NCI-H1105 treated with DMSO at 0.1 percent for 48 hours (cell line): ENCODE measurements at regions not wholly inside any gene's neighbourhood (a gene's known extent, or its start where the extent isn't known, plus 50 kb on each side); places are given as distances from the start of the nearest gene placed in this dataset.

Experiments
- DNase-seq: peaks from one replicate; lab custom pipeline; 2025; lab: John Stamatoyannopoulos, UW

- no peak for DNase-seq
Observed at GRCh38 chr2:187136646-187137045, 287.7 kb upstream of the ZSWIM2 start.

DNA sequence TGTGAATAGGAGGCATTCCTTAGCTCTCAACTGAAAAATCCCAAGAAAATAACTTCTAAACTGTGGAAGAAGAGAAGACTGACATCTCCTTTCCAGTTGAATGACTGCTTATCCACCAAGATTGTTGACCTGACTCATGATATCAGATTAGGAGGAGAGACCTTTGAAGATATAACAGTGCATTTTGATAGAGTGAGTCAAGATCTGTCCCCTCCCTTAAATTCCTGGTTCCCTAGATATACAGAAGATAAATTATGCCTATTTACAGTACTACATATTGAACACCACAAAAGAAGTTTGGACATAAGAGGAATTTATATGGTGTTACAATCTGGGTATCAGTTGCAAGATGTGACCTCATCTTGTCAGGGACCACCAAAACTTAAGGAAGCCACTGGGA, 285.3 kb upstream of the ZSWIM2 start:
- DNase-seq: no peak

- DNase-seq: no peak
Observed at GRCh38 chr2:187129868-187130267, 280.9 kb upstream of the ZSWIM2 start.

DNA sequence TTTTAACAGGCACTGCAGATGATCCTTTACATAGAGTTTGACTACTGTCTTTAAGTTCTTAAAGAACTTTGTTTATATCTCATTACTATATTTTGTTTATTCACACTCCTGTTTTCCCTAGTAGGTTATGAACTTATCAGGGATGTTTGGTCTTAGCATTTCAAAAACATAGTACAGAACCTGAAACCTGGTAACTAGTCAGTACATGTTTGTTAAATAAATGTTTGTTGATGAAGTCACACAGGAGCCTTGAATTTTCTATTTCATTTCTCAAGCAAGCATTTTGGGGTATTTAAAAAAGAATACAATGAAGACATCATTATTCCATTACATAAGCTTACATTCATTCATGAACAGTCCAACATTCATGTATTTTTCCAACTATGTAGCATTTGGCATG, 280.3 kb upstream of the ZSWIM2 start:
- DNase-seq: no peak

GRCh38 chr2:187126247-187127005, 277.5 kb upstream of the ZSWIM2 start:
- no peak for DNase-seq

GRCh38 chr2:187125318-187125717, 276.3 kb upstream of the ZSWIM2 start:
- DNase-seq: no peak

DNA sequence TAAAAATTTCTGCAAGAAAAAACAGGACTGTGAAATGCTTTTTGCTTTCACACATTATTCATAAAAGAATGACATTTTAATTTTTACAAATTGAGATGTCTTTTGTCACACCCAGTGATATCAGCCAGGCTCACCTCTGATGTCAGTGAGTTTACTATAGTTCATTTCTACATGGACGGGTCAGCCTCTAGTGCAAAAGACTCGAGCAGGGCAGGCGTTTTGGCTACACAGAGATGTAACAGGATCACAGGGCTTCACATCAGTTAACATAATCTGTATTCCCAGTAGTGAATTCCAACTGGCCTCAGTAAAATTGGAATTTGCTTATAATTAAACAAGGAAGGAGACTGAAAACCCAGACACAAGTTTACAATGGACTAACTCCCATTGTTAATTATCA, 275.6 kb upstream of the ZSWIM2 start:
- DNase-seq: no peak

- no peak for DNase-seq
Observed at GRCh38 chr2:187118331-187119099, 269.5 kb upstream of the ZSWIM2 start.

GRCh38 chr2:187117483-187117882, 268.5 kb upstream of the ZSWIM2 start:
- no peak for DNase-seq

- no peak for DNase-seq
Observed at GRCh38 chr2:187115627-187116026, 266.7 kb upstream of the ZSWIM2 start.

DNA sequence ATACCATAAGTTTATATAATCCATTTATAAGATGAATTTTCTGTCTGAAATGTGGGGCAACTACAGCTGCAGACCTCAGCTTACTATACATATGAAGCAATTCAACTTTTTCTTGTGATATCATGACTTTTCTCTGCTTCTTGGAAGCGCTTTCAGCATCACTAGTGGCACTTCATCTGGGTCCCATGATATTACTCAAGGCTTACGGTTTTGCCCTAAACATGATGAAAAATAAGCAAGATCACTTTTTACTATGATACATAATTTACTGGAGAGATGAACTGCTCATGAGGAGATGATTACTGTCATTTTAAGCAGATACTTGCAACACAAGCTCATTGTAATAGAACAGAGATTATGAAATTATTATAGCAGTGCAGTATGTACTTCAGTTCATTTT, 258.0 kb upstream of the ZSWIM2 start:
- DNase-seq: no peak

DNA sequence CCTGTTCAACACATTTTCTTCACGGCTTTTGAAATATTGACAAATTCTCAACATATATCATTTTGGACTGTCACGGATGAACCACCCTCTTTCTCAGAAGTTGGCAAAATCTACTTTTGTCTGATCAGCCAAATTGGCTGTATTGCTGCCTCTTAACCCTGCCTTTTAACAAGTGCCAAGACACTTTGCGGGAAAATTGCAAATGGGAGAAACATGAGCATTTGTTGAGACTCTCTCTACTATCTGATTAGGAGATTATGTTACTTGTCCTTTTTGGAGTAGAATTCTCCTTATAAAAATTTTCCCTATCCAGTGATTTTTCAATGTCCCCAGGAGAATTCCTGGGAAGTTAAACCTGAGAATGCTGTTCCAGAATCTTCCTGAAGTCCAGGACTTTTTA, 256.2 kb upstream of the ZSWIM2 start:
- no peak for DNase-seq

DNA sequence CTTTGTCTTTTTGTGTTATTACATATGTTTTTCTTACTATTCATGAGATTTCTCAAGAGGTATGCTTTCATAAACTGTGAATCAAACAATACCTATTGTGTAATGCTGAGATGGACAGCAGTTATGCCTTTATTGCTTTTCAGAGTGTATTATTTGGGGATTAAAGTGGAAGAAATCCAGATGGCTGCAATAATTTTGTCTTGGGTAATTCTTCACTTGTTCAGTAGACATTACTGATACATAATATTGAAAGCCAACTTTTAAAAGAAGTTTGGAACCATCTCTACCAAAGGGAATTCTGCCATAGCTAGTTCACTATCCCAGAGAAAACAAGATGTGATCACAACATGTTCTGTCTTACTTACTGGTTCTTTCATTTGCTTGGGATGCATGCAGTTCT, 253.4 kb upstream of the ZSWIM2 start:
- DNase-seq: no peak

GRCh38 chr2:187098154-187098553, 249.2 kb upstream of the ZSWIM2 start:
- no peak for DNase-seq

DNA sequence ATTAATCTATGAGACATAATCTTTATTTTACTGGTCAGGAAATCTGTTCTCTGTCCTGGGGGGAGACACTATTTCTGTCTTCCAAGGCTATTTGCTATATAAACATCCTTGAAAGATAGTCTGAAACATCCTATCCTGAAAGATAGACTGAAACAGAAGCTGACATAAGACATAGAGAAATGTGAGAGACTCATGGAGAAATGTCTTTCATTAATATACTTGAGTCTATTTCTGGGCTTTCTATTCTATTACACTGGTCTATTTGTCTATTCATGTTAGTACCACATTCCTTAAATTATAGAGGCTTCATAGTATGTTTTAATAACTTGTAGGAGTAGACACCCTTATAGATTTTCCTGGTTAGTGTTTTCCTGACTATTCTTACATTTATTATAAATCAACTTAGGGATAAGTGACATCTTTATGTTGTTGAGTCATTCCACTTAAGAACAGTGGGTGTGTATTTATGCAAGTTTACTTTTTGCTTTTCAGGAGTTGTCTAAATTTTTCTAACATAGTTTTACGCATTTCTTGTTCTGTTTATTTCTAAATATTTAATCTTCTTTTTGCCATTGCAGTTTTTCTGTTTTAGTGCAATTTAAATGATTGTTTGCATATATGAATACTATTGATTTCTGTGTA, 244.9 kb upstream of the ZSWIM2 start:
- no peak for DNase-seq

GRCh38 chr2:187091664-187092063, 242.7 kb upstream of the ZSWIM2 start:
- no peak for DNase-seq

GRCh38 chr2:187084524-187084923, 235.6 kb upstream of the ZSWIM2 start:
- DNase-seq: no peak

GRCh38 chr2:187081461-187081860, 232.5 kb upstream of the ZSWIM2 start:
- no peak for DNase-seq

DNA sequence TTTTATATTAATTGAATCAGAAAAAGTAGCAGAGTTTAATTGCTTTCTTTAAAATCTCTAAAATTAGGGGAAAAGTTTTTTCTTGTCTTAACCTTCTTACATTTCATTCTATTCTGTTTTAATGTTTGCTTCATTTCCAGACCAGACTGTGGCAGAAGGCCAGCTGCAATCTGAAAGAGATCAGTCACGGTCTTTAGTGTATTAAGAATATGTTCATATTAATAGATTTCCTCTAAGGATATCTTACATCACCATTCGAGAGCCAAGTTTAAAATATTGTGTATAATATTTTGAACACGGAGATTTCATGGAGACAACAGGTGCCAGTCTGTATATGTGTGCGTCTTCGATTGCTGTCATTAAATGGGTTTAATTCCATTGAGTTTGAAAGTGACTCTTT, 230.9 kb upstream of the ZSWIM2 start:
- DNase-seq: no peak

DNA sequence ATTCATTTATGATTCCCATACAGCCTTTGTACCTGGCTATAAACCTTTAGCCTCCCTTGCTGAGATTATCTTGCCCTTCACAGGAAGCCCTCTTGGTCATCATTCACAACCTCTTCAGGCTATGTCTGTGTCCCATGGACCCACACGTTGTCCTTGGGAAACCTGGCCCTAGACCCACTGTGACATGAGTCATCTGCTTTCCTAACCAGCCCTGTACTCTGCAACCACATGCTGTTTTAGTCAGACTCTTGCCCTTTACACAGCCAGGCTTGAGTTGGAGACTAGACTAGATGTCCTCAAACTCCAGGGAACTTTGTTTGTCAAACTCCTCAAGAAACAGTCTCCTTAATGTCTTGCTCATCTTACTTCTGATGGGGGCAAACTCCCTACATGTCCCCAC, 229.3 kb upstream of the ZSWIM2 start:
- no peak for DNase-seq

DNA sequence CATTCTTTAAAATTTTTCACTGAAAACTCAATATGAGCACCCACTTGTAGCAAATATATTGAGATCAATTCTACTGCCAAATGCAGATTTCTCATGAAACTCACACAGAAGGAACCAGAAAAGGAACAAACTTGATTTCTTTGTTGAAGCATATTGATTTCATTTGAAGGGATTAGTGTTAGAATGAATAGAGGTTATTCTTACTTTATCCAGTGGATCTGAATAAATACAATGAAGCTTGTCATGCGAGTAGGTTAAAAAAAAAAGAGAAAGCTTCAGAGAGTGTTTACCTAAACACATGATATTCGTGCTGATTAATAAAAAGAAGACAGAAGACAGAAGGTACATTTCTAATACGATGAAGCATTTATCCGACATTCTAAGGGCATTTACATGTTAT, 226.7 kb upstream of the ZSWIM2 start:
- DNase-seq: no peak

GRCh38 chr2:187075199-187075635, 226.2 kb upstream of the ZSWIM2 start:
- no peak for DNase-seq

- DNase-seq: no peak
Observed at GRCh38 chr2:187058198-187058597, 209.2 kb upstream of the ZSWIM2 start.
